CD4-positive, alpha-beta T cell treated with Interleukin-12 subunit alpha and Interleukin-12 subunit beta, for 1 hour (primary cell): ENCODE measurements at regions not wholly inside any gene's neighbourhood (a gene's known extent, or its start where the extent isn't known, plus 50 kb on each side); places are given as distances from the start of the nearest gene placed in this dataset.
A peak's percentile ranks its signal among the peaks of the same experiment; 100 is the strongest.
"Not testable (repeated sequence)": the region's sequence is repeated elsewhere in the genome, so short reads cannot be mapped to it uniquely, and the experiment has no call there.

ENCODE experiments used
- DNase-seq: peaks from one replicate; pipeline ENCODE4 v3.0.0-alpha.2; 2020

GRCh38 chr1:149700677-149701567 is 81.6 kb upstream of the FCGR1A start:
- DNase-seq: not testable (repeated sequence)

GRCh38 chr1:149708192-149708853 is 74.2 kb upstream of the FCGR1A start:
- peak; percentile 84 for DNase-seq

GRCh38 chr1:149711651-149712050 is 70.8 kb upstream of the FCGR1A start:
- not testable (repeated sequence) for DNase-seq

- DNase-seq: peak; percentile 51
Observed at GRCh38 chr1:149712154-149712927, 70.2 kb upstream of the FCGR1A start.

GRCh38 chr1:149713513-149713912 is 69.0 kb upstream of the FCGR1A start:
- not testable (repeated sequence) for DNase-seq

GRCh38 chr1:149713952-149714351 is 68.5 kb upstream of the FCGR1A start:
- not testable (repeated sequence) for DNase-seq

GRCh38 chr1:149724618-149725302 is 57.7 kb upstream of the FCGR1A start:
- DNase-seq: not testable (repeated sequence)

GRCh38 chr1:149726688-149727087 is 55.8 kb upstream of the FCGR1A start:
- DNase-seq: not testable (repeated sequence)

- not testable (repeated sequence) for DNase-seq
Observed at GRCh38 chr1:149728598-149728997, 53.9 kb upstream of the FCGR1A start.
